ENCODE measurements at regions not wholly inside any gene's neighbourhood (a gene's known extent, or its start where the extent isn't known, plus 50 kb on each side); places are given as distances from the start of the nearest gene placed in this dataset.
"Not testable (repeated sequence)": the region's sequence is repeated elsewhere in the genome, so short reads cannot be mapped to it uniquely, and the experiment has no call there.

GRCh38 chr9:30774326-30774725, 1610.1 kb upstream of the ACO1 start:
- DNase-seq (ENCODE audit: low read depth) = no peak

- no peak for DNase-seq (ENCODE audit: low read depth)
These were observed 1609.2 kb upstream of the ACO1 start for GRCh38 chr9:30775236-30775635.

GRCh38 chr9:30796764-30797163, 1587.7 kb upstream of the ACO1 start:
- peak; percentile 7 for DNase-seq (ENCODE audit: low read depth)

GRCh38 chr9:30799527-30800101, 1584.8 kb upstream of the ACO1 start:
- DNase-seq (ENCODE audit: low read depth) = no peak

GRCh38 chr9:30800421-30800820, 1584.0 kb upstream of the ACO1 start:
- no peak for DNase-seq (ENCODE audit: low read depth)

- DNase-seq (ENCODE audit: low read depth) = no peak
These were observed 1571.6 kb upstream of the ACO1 start for GRCh38 chr9:30812821-30813220.

GRCh38 chr9:30815585-30815984, 1568.9 kb upstream of the ACO1 start:
- no peak for DNase-seq (ENCODE audit: low read depth)

- no peak for DNase-seq (ENCODE audit: low read depth)
These were observed 1539.3 kb upstream of the ACO1 start for GRCh38 chr9:30845136-30845535.

- no peak for DNase-seq (ENCODE audit: low read depth)
These were observed 1537.8 kb upstream of the ACO1 start for GRCh38 chr9:30846651-30847050.

- DNase-seq (ENCODE audit: low read depth) = no peak
These were observed 1532.8 kb upstream of the ACO1 start for GRCh38 chr9:30851600-30851999.

GRCh38 chr9:30900706-30901105, 1483.7 kb upstream of the ACO1 start:
- no peak for DNase-seq (ENCODE audit: low read depth)

- no peak for DNase-seq (ENCODE audit: low read depth)
These were observed 1471.1 kb upstream of the ACO1 start for GRCh38 chr9:30913331-30913730.

- no peak for DNase-seq (ENCODE audit: low read depth)
These were observed 1469.0 kb upstream of the ACO1 start for GRCh38 chr9:30915451-30915850.

GRCh38 chr9:30925126-30925525, 1459.3 kb upstream of the ACO1 start:
- no peak for DNase-seq (ENCODE audit: low read depth)

- no peak for DNase-seq (ENCODE audit: low read depth)
These were observed 1458.8 kb upstream of the ACO1 start for GRCh38 chr9:30925635-30926034.

- no peak for DNase-seq (ENCODE audit: low read depth)
These were observed 1456.4 kb upstream of the ACO1 start for GRCh38 chr9:30928045-30928444.

GRCh38 chr9:30932226-30932625, 1452.2 kb upstream of the ACO1 start:
- DNase-seq (ENCODE audit: low read depth) = peak; percentile 49

- DNase-seq (ENCODE audit: low read depth) = no peak
These were observed 1448.7 kb upstream of the ACO1 start for GRCh38 chr9:30935730-30936129.

- no peak for DNase-seq (ENCODE audit: low read depth)
These were observed 1447.3 kb upstream of the ACO1 start for GRCh38 chr9:30937106-30937505.

GRCh38 chr9:30942852-30943251, 1441.6 kb upstream of the ACO1 start:
- DNase-seq (ENCODE audit: low read depth) = not testable (repeated sequence)

- DNase-seq (ENCODE audit: low read depth) = no peak
These were observed 1440.8 kb upstream of the ACO1 start for GRCh38 chr9:30943446-30944224.

- DNase-seq (ENCODE audit: low read depth) = no peak
These were observed 1440.2 kb upstream of the ACO1 start for GRCh38 chr9:30944225-30944569.

GRCh38 chr9:30944741-30945280, 1439.6 kb upstream of the ACO1 start:
- no peak for DNase-seq (ENCODE audit: low read depth)

- no peak for DNase-seq (ENCODE audit: low read depth)
These were observed 1420.1 kb upstream of the ACO1 start for GRCh38 chr9:30964332-30964731.

All from renal cortical epithelial cell (primary cell).